ENCODE measurements at regions not wholly inside any gene's neighbourhood (a gene's known extent, or its start where the extent isn't known, plus 50 kb on each side); places are given as distances from the start of the nearest gene placed in this dataset.

GRCh38 chr7:45509222-45509621 is 64.9 kb upstream of the ADCY1 start:
- no peak for TF ChIP-seq POLR2A (IDR thresholded peaks at IDR 0.05)
- TF ChIP-seq, protein P1, sequence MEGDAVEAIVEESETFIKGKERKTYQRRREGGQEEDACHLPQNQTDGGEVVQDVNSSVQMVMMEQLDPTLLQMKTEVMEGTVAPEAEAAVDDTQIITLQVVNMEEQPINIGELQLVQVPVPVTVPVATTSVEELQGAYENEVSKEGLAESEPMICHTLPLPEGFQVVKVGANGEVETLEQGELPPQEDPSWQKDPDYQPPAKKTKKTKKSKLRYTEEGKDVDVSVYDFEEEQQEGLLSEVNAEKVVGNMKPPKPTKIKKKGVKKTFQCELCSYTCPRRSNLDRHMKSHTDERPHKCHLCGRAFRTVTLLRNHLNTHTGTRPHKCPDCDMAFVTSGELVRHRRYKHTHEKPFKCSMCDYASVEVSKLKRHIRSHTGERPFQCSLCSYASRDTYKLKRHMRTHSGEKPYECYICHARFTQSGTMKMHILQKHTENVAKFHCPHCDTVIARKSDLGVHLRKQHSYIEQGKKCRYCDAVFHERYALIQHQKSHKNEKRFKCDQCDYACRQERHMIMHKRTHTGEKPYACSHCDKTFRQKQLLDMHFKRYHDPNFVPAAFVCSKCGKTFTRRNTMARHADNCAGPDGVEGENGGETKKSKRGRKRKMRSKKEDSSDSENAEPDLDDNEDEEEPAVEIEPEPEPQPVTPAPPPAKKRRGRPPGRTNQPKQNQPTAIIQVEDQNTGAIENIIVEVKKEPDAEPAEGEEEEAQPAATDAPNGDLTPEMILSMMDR (IDR thresholded peaks at IDR 0.05): no peak

Data from uterus (tissue), 2 donors.